ENCODE measurements at regions not wholly inside any gene's neighbourhood (a gene's known extent, or its start where the extent isn't known, plus 50 kb on each side); places are given as distances from the start of the nearest gene placed in this dataset.

DNA sequence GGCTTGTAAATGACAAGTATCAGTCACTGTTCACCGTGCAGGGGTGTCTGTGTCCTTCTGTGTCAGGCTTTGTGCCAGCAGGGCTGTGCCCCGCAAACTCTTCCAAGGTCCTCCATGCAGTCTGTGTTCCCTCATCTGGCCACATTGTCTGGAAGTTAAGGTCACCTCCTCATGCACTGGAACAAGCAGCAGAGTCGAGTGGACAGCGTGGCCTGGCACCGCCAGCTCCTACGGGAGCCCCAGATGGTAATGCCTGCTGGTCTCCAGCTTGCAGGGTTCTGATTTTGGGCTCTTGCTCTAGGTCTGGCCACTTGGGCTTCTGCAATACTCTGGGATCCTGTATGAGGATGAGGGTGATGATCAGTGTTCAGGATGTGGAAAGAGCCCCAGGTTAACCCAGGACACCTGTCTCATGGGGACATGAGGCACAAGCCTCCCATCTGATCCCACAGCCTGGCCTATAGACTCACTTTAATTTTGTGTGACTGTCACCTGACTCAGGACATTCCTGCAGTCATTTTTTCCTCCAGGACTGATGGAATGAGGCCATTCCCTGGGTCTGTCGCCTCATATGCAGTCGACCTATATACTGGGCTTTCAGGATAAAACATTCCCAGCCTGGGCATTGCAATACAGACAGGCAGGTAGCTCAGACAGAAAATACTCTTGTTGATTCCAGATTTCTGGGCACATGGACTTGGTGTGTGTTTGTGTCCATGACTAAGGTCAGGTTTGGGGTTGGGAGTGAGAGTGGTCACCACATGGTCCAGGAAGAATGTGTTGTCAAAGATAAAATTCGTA is 106.3 kb upstream of the TOP3B start:
- ChIA-PET CTCF (no interaction called here), POLR2A (ENCODE audit: low non-redundant PET) (no interaction called here)
- H3K27ac ChIP-seq, result no peak overlapping the region
- TF ChIP-seq, protein P1, sequence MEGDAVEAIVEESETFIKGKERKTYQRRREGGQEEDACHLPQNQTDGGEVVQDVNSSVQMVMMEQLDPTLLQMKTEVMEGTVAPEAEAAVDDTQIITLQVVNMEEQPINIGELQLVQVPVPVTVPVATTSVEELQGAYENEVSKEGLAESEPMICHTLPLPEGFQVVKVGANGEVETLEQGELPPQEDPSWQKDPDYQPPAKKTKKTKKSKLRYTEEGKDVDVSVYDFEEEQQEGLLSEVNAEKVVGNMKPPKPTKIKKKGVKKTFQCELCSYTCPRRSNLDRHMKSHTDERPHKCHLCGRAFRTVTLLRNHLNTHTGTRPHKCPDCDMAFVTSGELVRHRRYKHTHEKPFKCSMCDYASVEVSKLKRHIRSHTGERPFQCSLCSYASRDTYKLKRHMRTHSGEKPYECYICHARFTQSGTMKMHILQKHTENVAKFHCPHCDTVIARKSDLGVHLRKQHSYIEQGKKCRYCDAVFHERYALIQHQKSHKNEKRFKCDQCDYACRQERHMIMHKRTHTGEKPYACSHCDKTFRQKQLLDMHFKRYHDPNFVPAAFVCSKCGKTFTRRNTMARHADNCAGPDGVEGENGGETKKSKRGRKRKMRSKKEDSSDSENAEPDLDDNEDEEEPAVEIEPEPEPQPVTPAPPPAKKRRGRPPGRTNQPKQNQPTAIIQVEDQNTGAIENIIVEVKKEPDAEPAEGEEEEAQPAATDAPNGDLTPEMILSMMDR (conservative IDR thresholded peaks at IDR 0.05; ENCODE audit: low read depth), result no peak
- no peak for DNase-seq (ENCODE audit: low spot score)

DNA sequence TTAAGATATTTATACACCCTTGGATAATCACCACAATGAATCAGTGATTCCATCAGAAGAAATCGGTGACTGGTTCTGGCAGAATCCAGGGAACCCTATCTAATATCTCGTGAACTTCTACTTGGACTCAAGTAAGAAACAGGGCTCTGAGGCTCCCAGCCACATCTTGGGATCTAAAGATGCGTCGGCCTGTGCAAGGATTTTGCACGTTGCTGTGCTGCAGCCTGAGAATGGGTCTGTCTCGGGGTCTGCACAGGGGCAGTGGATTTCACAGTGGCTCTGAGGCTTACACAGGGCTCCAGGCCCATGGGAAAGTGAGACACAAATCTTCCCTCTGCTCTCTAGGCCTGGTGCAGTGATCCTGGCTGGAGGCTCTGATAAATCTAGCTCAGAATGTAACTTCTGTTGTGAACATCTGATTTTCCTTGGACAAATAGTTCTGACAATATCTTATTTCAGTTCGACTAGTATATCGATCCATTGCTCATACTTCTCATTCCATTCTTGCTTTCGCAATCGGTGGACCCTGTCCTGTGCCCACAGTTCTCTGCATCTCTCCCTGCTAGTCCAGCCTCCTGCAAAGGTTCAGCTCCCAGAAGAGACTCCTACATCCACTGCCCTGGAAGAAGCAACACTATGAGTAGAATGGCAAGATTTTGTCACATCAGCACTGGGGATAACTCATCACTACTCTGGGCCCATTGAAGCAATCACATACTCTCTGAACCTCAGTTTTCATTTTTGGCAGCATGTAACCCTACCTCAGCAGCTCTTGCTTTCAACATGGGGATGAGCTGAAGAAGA is 105.5 kb upstream of the TOP3B start:
- TF ChIP-seq, protein P1 (conservative IDR thresholded peaks at IDR 0.05; ENCODE audit: low read depth), result no peak
- H3K27ac ChIP-seq, result no peak overlapping the region
- POLR2A ChIA-PET (ENCODE audit: low non-redundant PET), result no interaction called here
- CTCF ChIA-PET, result no interaction called here
- DNase-seq (ENCODE audit: low spot score), result no peak

DNA sequence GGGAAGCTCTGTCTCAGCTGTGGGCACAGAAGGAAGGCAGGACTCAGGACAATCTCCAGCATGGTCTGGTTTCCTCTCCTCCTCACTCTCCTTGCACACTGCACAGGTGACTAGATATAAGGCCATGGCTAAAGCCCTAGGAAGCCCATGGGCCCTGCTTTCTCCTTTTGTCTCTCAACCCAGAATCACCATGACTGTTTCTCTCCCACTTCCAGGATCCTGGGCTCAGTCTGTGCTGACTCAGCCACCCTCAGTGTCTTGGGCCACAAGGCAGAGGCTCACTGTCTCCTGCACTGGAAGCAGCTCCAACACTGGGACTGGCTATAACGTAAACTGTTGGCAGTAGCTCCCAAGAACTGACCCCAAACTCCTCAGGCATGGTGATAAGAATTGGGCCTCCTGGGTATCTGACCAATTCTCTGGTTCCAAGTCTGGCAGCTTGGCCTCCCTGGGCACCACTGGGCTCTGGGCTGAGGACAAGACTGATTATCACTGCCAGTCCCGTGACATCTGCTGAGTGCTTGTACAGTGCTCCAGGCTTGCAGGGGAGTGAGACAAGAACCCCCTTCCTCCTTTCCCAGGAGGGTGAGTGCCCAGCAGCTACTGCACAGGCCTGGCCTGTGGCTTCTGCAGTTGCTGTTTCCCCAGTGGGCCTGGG is 104.0 kb upstream of the TOP3B start:
- H3K27ac ChIP-seq, result no peak overlapping the region
- ChIA-PET POLR2A (ENCODE audit: low non-redundant PET) (no interaction called here), CTCF (no interaction called here)
- DNase-seq (ENCODE audit: low spot score), result no peak
- TF ChIP-seq, protein P1 (conservative IDR thresholded peaks at IDR 0.05; ENCODE audit: low read depth), result no peak

DNA sequence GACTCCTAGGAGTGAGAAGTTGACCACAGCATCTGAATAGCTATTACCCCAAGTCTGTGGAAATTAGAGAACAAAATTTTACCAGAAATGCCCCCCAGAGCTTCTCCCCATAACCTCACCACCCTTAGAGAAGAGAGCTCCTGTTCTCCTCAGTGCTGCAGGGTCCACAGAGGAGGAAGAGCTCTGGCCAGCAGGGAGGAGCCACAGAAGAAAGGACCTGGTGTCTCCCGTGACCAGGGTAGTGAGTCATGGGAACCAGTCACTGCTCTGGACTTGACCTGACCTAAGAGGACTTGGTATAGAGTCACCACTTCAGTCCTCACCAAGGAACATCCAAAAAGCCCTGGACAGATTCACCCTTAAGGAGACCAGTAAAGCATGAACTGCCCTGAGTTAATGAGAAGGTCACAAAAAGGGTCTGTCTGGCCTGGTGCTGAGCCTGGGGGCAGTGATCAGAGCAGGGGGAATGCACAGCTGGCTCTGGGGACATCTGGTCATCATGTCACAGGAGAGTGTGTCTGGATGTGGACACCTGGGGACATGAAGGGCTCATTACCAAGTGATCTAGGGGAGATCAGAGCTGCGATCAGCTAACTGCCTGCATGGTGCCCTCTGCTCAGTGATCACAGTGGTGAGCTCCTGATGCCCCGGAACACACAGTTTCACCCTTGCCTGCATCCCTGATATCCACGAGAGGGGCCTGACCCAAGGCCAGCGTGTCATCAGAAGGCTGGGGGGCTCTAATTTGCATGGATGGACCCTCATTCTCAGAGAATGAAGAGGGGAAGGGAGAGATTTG is 103.3 kb upstream of the TOP3B start:
- ChIA-PET CTCF (no interaction called here), POLR2A (ENCODE audit: low non-redundant PET) (no interaction called here)
- TF ChIP-seq, protein P1 (conservative IDR thresholded peaks at IDR 0.05; ENCODE audit: low read depth), result no peak
- no peak overlapping the region for H3K27ac ChIP-seq
- no peak for DNase-seq (ENCODE audit: low spot score)

DNA sequence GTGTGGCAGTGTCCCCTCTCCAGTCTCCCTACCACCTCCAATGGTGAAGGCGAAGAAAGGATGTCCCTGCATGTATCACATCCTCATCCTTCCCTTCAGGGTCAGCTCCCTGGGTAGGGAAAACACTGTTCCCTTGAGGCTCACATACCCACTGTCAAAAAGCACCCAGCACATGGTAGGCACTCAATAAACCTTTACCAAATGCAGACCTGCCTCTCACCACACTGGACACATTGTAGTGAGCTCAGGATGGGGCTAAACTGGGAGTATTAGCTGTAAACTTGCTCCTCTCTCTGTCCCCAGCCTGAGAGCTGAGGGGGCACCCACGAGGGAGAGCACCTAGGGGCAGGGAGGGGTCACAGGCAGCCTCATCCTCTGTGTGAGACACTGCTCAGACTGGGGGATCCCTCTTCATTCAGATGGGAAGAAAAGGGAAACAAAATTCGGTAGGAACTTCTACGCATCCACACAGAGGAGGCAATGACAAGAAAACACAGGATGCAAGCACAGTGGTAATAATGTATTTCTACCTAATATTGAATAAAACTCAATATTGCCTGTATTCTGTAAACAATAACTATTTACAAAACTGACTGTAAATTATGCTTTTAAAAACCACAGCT is 101.6 kb upstream of the TOP3B start:
- no peak for DNase-seq (ENCODE audit: low spot score)
- CTCF ChIA-PET, result no interaction called here
- TF ChIP-seq, protein P1 (conservative IDR thresholded peaks at IDR 0.05; ENCODE audit: low read depth), result no peak
- POLR2A ChIA-PET (ENCODE audit: low non-redundant PET), result interaction anchor here (0.7 kb wide), 1 partner anchor 365 kb away, joined by 5 read pairs; no protein-coding TSS in a partner anchor
- H3K27ac ChIP-seq, result no peak overlapping the region
